ENCODE measurements at regions not wholly inside any gene's neighbourhood (a gene's known extent, or its start where the extent isn't known, plus 50 kb on each side); places are given as distances from the start of the nearest gene placed in this dataset.

GRCh38 chr6:44699851-44700250 lies 312.3 kb downstream of the CDC5L start:
- TF ChIP-seq ZBTB21 (CRISPR knock-in tag; IDR thresholded peaks at IDR 0.05; ENCODE audit: borderline replicate concordance) (no peak), CTCF (IDR thresholded peaks at IDR 0.05) (no peak), JUN (CRISPR knock-in tag; IDR thresholded peaks at IDR 0.05) (no peak), CREB1 (CRISPR knock-in tag; IDR thresholded peaks at IDR 0.05) (no peak), ATF1 (CRISPR knock-in tag; IDR thresholded peaks at IDR 0.05) (no peak), KAT7 (CRISPR knock-in tag; IDR thresholded peaks at IDR 0.05; ENCODE audit: borderline replicate concordance) (no peak), MAX (CRISPR knock-in tag; IDR thresholded peaks at IDR 0.05) (no peak), ATF2 (CRISPR knock-in tag; IDR thresholded peaks at IDR 0.05; ENCODE audit: borderline replicate concordance, low read depth) (no peak), HMGA2 (CRISPR knock-in tag; IDR thresholded peaks at IDR 0.05) (no peak), STAT6 (CRISPR knock-in tag; conservative IDR thresholded peaks at IDR 0.05; ENCODE audit: low read depth) (no peak), USF1 (CRISPR knock-in tag; IDR thresholded peaks at IDR 0.05) (no peak)
- TF ChIP-seq, protein P1, sequence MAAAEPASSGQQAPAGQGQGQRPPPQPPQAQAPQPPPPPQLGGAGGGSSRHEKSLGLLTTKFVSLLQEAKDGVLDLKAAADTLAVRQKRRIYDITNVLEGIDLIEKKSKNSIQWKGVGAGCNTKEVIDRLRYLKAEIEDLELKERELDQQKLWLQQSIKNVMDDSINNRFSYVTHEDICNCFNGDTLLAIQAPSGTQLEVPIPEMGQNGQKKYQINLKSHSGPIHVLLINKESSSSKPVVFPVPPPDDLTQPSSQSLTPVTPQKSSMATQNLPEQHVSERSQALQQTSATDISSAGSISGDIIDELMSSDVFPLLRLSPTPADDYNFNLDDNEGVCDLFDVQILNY (CRISPR knock-in tag; IDR thresholded peaks at IDR 0.05): no peak
- TF ChIP-seq, protein P2, sequence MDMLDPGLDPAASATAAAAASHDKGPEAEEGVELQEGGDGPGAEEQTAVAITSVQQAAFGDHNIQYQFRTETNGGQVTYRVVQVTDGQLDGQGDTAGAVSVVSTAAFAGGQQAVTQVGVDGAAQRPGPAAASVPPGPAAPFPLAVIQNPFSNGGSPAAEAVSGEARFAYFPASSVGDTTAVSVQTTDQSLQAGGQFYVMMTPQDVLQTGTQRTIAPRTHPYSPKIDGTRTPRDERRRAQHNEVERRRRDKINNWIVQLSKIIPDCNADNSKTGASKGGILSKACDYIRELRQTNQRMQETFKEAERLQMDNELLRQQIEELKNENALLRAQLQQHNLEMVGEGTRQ (CRISPR knock-in tag; IDR thresholded peaks at IDR 0.05): no peak
